ENCODE measurements at regions not wholly inside any gene's neighbourhood (a gene's known extent, or its start where the extent isn't known, plus 50 kb on each side); places are given as distances from the start of the nearest gene placed in this dataset.

DNA sequence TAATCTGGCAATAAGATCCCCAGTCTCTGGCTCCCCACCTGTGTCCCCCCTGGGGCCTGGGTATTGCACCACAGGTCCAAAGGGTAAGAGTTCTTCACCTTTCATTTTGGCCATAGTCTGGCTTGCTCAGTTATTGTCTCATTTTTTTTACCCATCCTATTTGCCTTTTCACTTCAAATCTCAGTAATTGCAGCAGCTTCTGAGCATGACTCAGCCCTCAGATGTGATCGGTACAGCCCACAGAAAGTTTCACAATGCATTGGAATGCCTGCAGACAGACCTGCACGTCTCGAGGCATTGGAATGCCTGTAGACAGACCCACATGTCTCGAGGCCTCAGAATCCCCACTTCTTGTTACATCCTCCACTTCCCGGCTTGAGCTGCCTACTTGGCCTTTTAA, 173.6 kb downstream of the NUFIP1 start:
- TF ChIP-seq POLR2A (IDR thresholded peaks at IDR 0.05; ENCODE audit: low read depth, low read length) (no peak), POLR2AphosphoS5 (IDR thresholded peaks at IDR 0.05; ENCODE audit: low read depth, low read length) (no peak)
